GM21381 (cell line): ENCODE measurements at regions not wholly inside any gene's neighbourhood (a gene's known extent, or its start where the extent isn't known, plus 50 kb on each side); places are given as distances from the start of the nearest gene placed in this dataset.
"Not testable (repeated sequence)": the region's sequence is repeated elsewhere in the genome, so short reads cannot be mapped to it uniquely, and the experiment has no call there.

ENCODE experiments used
- ATAC-seq: cut with Tn5 transposase; IDR thresholded peaks from one replicate; pipeline ENCODE4 v1.9.1; 2021; ENCODE audit warnings: mild to moderate bottlenecking, moderate library complexity; ENCODE audit not compliant: unreplicated experiment

DNA sequence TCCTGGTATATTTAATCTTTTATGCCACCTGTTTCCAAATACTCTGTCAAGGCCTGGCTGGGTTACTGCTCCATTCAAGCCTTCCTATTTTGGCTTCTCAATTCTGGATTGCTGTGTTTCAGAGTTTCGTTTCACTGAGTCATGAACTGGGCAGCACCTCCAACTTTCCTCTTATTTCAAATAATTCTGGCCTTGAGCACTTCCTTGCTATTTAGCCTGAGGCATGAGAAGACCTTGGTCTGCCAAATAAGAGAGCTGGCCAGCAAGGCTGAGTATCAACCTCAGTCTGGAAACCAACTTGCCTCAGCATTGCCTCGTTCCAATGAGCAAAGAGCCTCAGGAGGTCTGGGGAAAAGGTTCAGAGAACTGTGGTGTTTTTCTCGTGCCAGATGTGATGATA lies 66.6 kb downstream of the TNFAIP3 start:
- ATAC-seq = no peak

DNA sequence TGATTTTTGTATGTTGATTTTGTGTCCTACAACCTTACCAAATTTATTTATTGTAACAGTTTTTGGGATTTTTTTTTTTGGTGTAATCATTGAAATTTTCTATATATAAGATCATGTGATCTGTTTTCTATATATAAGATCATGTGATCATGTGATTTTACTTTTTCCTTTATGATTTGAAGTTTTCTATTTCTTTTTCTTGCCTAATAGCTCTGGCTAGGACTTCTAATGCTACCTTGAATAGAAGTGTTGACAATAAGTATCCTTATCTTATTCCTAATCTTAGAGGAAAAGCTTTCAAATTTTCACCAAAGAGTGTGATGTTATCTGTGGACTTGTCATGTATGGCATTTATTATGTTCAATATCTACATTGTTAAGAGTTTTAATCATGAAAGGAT lies 69.7 kb downstream of the TNFAIP3 start:
- ATAC-seq = no peak

DNA sequence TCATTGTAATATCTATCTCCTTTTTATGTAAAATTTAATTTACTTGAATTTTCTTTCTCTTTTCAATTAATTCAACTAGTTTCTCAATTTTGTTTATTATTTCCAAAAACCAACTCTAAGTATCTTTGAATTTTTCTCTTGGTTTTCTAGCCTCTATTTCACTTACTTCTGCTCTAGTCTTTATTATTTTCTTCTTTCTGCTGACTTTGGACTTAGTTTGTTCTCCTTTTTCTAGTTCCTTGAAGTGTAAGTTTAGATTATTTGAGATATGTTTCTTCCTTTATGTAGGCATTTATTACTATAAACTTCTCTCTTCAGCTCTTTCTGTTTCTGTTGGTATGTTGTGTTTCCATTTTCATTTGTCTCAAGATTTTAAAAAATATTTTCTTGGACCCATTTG lies 70.8 kb downstream of the TNFAIP3 start:
- no peak for ATAC-seq

DNA sequence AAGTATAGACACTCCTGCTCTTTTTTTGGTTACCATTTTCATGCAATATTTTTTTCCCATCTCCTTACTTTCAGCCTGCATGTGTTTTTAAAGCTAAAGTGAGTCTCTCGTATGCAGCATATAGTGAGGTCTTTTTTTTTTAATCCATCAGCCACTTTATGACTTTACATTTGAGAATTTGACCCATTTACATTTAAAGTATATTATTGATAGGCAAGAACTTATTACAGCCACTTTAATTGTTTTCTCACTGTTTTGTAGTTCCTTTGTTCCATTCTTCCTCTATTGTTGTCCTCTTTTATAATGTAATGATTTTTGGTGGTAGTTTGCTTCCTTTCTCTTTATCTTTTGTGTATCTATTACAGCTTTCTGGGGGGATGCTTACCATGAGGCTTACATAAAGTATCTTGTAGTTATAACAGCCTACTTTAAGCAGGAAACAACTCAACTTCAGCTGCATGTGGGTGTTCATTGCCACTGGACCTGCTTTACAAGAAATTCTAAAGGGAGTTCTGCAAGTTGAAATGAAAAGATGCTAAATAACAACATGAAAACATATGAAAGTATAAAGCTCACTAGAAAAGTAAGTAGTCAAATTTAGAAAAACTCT lies 71.8 kb downstream of the TNFAIP3 start:
- ATAC-seq = no peak

DNA sequence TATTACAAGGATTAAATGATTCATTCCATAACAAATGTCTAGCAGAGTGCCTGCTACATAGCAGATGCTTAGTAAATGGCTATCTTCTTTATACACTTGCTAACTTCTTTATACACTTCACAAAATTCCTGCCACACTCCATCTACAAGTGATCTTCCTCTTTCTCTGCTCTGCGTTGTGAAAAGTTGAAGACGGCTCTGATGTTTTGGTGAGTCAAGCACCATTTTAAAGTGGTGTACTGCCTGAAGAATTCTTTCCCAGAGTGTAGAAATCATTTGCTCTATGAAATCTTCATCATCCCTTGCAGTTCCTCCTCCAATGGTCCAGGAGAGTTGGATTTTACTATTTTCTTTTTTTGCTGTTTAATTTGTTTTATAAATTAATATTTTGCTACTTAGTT lies 74.9 kb downstream of the TNFAIP3 start:
- ATAC-seq = no peak

DNA sequence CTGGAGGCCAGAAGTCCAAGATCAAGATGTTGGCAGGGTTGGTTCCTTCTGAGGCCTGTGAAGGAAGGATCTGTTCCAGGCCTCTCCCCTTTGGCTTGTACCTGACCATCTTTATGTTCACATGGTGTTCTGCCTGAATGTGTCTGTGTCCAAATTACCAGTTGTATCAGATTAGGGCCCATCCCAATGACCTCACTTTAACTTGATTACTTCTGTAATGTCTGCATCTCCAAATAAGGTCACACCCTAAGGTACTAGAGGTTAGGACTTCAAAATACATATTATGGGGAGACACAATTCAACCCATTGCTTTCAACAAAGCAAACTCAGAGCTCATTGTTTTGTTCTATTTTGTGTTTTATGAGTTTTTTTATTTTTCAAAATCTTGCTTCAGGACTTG lies 75.7 kb downstream of the TNFAIP3 start:
- no peak for ATAC-seq

DNA sequence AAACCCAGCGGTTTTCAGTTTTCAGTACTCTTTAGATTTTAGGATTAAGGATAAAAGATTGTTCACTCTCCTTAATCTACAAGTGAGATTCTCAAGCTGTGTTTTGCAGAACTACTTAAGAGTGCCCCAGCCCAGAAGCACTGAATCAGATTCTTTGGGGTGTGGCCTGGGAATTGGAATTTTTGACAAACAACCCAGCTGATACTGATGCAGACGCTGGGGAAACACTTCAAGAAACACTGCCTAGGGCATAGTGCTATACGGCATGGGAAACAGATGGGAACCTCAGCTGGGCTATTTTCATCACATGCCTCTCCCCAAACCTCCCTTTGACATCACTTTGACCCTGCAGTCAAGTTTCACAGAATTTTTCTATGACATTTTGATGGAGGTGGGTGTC lies 77.3 kb downstream of the TNFAIP3 start:
- not testable (repeated sequence) for ATAC-seq

DNA sequence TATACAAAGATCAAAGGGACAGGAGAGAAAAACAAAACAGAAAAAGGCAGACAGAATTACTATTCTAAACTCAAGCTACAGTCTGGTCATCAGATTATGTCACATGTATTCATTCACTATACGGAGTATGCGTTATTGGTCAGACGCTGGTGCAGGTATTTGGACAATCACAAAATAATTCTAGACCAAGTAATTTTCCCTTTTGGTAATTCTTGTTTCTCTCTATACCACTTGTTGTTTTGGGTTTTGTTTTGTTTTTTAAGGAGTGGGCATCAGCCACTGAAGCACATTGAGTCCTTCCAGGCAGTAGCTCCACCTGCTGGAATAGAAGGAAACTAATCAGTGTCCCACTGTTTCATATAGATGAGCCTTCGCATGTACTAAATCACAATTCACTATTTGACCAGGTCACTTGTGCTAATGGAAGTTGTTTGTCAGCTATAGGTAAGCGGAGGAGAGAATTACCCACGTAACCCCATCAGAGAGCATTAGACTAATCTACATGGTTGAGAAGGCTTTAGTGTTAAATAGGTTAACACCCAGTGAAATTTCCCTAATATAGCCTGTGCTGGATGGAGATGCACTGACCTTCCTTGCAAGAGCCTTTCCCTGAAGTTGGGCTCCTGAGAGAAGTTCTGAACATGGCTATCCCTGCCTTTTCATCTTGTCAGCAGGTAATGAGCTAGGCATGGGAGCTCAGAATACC lies 77.9 kb downstream of the TNFAIP3 start:
- no peak for ATAC-seq

DNA sequence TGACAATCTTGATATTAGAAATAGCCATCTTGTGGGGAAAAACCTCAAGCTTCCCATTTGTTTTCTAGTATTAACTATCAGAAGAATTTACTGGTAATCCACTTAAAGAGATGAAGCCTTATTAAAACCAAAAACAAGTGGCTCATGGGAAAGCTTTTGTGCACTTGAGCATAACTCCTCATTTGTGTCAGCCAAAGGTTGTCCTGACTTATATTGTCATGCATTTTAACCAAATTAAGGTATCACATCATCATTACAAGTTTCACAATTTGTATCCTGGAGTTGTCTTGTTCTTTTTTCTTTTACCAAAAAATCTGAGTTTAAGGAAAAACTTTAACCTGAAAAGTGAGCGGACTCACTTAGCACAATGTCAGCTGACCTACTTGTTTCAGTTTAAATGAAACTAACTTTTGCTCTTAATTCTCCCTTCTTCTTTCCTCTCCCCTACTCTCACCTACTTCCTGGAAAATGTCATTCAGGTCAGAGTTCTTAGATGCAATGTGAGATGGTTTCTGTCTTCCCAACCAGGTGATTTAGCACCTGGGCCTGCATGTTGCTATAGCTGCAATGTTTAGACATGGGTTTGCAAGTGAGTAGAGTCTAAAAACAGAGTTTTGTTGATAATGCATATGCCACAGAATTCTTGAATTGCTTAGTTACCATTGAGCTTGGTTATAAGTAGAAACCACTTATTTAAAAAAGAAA lies 82.8 kb downstream of the TNFAIP3 start:
- ATAC-seq = no peak

DNA sequence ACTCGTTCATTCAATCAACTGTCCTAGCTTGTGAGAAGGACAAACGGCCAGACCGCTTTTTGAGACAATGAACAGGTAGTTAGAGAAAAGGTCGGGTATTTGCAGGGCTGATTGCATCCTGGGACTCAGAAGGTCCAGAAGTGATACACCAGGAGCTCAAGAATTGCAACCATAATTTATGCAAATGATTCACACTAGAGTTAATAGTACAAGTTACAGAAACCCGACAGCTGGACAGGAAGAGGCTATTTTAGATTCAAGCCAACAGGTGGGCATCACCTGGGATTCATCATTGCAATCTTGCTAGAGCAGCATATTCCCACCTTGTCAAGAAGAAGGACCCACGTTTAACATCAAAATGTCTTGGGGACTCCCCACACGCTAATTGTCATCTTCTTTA lies 83.5 kb downstream of the TNFAIP3 start:
- ATAC-seq = no peak

DNA sequence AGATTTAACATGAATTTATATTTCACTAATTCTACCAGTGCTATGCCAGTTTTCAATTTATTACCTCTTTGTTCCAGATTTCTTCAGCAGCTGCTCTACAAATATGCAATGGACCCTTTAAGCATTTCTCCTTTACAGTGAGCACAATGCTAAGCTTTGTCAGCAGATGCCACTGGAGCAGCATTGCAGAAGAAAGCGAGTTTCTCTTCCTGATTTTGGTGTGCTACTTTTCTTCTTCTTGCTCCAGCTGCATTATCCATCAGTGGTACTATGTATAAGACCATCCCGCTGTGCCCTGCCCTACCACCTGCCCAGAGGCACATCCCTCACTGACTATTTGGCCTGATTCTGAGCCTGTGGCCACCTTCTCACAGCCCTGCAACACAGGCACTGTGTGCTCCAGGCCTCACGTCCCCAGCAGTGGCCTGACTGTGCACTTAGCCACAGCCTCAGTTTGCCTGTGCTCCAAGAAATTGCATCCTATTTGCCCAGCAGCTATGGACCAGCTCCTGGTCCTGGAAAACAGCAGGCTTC lies 84.1 kb downstream of the TNFAIP3 start:
- no peak for ATAC-seq

DNA sequence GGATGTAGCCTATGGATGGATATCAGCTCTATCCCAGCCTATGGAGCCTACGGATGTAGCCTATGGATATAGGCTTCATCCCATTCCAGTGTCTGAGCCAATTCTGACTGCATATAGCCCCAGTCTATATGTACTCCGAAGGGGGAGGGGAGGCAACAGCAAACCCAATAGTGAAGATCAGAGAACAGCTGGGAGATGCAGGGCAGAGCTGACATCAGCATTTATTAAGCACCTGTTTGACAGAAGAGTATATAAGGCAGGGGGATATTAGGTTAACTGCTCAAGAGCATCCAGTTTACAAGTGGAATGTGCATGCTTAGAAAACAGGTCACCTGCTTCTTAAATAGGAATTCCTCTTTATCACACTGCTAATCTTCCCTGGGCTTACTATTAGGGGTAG lies 85.2 kb downstream of the TNFAIP3 start:
- no peak for ATAC-seq

DNA sequence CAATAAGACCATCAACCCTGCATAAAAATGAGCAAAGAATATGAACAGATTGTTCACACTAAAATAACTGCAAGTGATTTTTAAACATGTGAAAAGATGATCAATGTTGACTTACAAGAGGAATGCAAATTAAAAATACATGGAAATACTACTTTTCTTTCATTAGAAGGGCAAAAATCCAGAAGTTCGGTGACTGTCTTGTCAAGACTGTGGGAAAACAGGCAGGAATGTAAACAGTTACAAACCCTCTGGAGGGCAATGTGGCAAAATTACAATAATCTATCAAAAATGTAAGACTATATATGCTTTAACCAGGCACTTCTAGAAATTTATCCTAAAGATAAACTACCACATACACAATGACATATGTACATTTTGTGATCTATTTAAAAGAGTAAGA lies 86.7 kb downstream of the TNFAIP3 start:
- no peak for ATAC-seq

DNA sequence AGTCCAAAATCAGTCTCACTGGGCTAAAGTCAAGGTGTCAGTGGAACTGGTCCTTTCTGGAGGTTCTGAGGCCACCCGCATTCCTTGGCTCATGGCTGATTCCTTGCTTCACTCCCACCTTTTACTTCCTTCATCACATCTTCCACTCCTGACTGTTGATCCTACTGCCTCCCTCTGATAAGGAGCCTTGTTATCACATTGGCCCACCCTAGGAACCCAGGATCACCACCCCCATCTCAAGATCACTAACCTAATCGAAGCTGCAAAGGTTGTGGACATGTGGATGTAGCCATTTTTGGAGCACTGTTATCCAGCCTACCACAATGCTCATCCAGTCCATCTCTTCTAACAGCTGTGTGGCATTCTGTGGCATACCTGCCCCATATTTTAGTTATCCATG lies 87.2 kb downstream of the TNFAIP3 start:
- ATAC-seq = no peak

DNA sequence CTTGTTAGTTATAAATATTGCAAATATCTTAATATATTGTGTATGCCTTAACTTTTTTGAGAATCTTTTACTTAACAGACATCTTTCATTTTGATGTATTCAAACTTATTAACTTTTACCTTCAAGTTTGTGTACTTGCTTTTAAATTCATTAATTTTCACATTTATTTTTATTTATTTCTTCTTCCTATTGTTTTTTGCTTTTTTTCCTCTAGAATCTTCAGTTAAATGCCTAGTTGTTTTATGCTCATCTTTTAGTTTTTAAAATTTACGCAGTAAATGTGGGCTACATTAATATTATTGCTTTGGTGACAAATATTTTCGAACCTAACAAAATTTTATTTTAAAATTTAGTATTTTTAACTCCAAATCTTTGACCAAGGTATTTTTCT lies 89.0 kb downstream of the TNFAIP3 start:
- ATAC-seq = no peak

DNA sequence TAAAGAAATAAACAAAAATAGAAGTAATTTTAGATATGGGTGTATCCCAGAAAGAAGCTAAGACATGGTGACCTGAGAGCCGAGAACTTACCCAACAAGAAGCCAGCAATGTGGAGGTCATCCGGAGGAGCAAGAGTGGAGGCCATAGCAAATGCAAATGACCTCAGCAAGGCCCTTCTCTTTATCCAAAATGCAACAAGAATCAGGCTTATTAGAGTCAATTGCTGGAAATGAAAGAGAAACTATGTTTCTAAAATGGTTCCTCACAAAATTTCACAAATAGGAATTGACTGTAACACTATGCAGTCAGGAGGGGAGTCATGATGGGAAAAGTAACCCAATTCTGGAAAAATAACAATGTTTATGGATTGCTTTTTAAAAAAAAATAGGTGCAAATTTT lies 90.4 kb downstream of the TNFAIP3 start:
- no peak for ATAC-seq

DNA sequence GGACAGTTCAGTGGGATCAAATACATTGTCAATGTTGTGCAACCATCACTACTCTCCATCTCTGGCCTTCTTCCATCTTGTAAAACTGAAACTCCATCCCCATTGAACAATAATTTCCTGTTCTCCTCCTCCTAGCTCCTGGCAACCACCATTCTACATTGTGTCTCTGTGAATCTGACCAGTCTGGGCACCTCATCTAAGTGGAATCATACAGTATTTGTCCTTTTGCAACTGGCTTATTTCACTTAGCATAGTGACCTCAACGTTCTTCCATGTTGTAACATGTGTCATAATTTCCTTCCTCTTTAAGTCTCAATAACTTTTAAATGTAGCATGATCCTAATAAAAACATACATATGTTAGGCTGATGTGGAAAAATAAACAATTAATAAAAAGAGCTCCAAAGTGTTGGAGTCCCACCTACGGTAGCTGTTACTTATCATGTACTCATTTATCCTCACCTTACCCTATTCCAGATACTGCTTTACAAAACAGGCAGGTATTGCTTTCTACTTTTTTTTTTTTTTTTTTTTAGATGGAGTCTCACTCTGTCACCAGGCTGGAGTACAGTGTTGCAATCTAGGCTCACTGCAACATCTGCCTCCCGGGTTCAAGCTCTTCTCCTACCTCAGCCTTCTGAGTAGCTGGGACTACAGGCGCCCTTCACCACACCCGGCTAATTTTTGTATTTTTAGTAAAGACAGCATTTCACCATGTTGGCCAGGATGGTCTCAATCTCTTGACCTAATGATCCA lies 91.9 kb downstream of the TNFAIP3 start:
- no peak for ATAC-seq

DNA sequence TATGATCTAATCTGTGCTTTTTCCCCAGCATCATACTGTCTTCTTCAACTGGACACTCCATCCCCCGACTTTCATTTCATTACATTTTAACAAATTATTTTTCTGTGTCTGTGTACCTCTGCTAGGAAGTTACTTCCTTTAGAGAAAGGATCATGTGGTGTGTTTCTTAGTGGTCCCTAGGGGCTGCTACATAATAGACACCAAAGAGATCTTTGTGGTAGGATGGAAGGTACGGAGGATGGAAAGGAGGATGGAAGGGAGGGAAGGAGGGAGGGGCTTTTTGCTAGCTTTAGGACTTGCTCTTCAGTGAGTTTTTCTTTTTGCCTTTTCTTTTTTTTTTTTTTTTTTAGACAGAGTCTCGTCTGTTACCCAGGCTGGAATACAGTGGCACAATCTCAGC lies 95.7 kb downstream of the TNFAIP3 start:
- ATAC-seq = no peak

DNA sequence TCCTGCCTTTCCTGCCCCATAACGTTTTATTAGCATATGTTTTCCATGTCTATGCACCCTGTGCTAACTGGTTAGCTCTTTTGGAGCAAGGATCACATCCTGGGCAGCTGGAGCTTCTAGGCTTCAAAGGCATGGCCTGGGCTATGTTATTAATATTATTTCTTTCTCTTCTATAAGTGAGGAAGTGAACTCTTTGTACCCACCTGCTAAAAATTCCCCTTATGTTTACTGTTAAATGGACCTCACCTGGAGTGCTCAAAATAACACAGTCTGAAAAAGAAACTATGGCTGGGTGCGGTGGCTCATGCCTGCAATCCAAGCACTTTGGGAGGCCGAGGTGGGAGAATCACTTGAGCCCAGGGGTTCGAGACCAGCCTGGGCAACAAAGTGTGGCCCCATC lies 97.8 kb downstream of the TNFAIP3 start:
- no peak for ATAC-seq

DNA sequence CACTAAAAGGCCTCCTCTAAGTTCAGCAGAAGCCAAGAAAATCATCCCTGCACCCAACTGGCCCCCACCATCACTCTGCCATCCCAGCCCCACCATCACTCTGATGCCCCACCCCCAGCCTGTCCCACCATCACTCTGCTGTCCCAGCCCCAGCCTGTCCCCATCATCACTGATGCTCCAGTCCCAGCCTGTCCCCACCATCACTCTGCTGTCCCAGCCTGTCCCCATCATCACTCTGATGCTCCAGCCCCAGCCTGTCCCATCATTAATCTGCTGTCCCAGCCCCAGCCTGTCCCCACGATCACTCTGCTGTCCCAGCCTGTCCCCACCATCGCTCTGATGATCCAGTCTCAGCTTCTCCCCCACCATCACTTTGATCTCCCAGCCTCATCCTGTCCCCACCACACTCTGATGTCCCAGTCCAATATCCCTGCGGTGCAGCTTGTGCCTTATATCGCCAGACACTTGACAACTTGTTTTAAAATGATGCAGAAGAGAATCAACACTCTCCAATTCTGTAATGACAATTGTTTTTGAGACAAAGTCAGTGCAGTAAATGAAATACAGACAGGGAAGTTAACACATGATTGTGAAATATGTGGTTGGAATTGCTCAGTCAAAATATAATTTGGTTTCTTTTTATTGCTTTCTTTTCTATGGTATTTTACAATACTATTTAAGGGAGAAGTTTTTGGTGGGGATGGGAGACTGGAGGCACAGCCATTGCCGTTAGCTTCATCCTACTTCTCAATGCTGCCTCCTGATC lies 100.8 kb downstream of the TNFAIP3 start:
- no peak for ATAC-seq

DNA sequence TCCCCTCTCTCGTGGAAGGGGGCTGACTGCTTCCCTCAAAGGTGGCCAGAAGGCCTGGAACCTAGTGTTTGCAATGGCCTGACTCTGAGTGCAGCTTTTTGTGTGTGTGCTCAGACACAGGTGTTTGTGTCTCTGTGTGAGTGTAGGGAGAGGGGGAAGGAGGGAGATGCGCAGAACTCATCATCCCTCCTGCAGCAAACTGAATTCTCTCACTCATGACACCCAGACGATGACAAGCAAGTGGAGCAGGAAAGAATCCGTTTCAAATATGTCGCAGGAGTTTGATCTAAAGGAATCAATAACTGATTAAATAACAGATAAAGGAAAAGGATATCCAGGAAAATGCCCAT lies 101.4 kb downstream of the TNFAIP3 start:
- no peak for ATAC-seq
